Fibroblast of pulmonary artery (primary cell): ENCODE measurements at regions not wholly inside any gene's neighbourhood (a gene's known extent, or its start where the extent isn't known, plus 50 kb on each side); places are given as distances from the start of the nearest gene placed in this dataset.

Experiments used
- DNase-seq: peaks from one replicate; pipeline ENCODE4 v3.0.0-alpha.2; 2010; ENCODE audit warnings: low read depth
- H3K4me3 ChIP-seq: replicated peaks from 2 replicates; pipeline ENCODE4 v1.5.1; 2011; ENCODE audit warnings: low read depth, mild to moderate bottlenecking, control low read depth, low read length, moderate library complexity
- TF ChIP-seq, protein P1 (sequence below): IDR thresholded peaks from 2 replicates; pipeline ENCODE4 v1.5.1; 2011; ENCODE audit warnings: mild to moderate bottlenecking, control low read depth, low read length, inconsistent platforms; ENCODE audit errors: missing control alignments

DNA sequence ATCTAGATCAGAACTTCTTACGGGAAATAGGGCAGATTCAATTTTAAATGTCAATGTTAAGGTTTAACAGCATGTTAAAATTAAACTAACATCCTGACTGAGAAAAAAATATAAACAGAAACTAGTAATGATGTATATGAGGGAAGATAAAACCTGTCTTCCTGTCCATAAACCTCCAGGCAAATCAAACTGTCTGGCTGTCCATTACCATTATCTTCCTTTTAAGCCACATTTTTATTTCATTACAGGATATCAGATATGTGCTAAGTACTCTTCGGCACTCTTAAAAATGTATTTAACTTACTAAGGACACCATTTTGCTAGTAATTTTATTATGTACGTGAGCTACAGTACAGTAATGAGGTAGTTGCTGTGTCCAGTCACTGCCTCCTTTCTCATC lies 1461.7 kb upstream of the ALCAM start:
- TF ChIP-seq, protein P1, sequence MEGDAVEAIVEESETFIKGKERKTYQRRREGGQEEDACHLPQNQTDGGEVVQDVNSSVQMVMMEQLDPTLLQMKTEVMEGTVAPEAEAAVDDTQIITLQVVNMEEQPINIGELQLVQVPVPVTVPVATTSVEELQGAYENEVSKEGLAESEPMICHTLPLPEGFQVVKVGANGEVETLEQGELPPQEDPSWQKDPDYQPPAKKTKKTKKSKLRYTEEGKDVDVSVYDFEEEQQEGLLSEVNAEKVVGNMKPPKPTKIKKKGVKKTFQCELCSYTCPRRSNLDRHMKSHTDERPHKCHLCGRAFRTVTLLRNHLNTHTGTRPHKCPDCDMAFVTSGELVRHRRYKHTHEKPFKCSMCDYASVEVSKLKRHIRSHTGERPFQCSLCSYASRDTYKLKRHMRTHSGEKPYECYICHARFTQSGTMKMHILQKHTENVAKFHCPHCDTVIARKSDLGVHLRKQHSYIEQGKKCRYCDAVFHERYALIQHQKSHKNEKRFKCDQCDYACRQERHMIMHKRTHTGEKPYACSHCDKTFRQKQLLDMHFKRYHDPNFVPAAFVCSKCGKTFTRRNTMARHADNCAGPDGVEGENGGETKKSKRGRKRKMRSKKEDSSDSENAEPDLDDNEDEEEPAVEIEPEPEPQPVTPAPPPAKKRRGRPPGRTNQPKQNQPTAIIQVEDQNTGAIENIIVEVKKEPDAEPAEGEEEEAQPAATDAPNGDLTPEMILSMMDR = no peak
- H3K4me3 ChIP-seq = no peak overlapping the region
- no peak for DNase-seq

DNA sequence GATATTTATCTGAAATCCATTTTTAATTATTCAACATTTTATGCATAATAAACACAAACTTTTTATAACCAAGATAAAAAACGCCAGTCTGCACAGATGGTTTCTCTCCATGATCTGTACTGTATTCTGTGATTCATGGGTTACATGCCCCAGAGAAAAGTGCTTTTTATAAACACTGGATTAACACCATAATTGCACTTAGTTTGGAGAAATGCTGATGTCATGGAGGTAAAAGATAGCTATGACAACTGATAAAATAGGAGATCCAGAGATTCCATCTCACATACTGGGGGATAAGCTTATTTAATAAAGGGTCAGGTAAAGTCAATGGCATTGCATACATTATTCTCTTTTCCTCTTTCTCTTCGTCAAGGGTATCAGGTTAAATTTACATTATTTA lies 1460.4 kb upstream of the ALCAM start:
- TF ChIP-seq, protein P1 = no peak
- no peak overlapping the region for H3K4me3 ChIP-seq
- no peak for DNase-seq

DNA sequence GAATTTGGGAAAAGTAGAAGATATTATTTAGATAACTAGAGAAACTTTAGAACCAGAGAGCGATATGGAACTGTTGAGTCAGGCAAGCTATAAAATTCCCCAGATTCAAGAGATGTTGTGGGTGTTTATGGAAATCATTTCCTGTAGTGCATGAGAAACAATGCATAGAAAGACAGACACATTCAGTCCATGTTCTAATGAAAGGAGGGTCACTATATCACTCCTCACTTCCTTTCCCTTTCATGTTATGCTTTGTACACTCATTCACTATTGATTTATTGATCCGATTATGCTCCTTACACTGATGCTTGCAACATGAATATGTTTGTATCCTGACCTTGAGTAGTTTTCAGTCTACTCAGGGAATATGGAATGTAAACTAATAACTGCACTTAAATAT lies 1459.9 kb upstream of the ALCAM start:
- H3K4me3 ChIP-seq = no peak overlapping the region
- TF ChIP-seq, protein P1 = no peak
- no peak for DNase-seq

DNA sequence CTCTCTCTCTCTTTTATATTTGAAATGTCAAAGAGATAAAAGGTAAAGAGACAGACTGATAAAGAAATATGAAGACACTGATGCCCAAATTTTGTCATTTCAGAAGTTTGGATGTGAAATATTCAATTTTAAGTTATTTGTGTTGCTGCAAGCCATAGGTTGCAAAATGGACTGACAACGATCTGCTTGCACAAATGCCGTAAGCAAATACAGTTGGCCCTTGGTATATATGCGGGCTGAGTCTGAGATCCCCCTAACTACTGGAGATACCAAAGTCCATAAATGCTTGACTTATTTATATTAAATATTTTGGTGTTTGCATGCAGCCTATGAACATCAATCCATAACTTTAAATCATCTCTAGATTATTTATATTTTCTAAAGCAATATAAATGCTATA lies 1459.1 kb upstream of the ALCAM start:
- TF ChIP-seq, protein P1 = no peak
- no peak for DNase-seq
- H3K4me3 ChIP-seq = no peak overlapping the region

DNA sequence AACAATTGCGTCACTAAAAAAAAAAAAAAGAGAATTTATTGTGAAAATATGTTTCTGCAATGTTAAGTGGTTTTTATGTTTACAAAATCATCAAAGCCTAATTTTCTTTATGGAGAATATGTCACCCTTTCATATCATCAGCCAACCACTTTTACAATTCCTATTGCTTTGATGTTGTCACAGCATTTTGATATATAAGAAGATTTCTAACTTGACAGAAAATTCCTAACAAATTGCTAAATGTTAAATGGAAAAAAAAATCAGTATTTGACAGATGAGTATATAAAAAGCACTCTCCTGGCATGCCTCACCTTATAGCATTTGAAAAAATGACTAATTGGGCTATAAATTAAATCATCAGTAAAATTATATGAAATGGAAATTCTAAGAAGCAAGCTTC lies 1457.3 kb upstream of the ALCAM start:
- TF ChIP-seq, protein P1 = no peak
- no peak overlapping the region for H3K4me3 ChIP-seq
- DNase-seq = no peak

DNA sequence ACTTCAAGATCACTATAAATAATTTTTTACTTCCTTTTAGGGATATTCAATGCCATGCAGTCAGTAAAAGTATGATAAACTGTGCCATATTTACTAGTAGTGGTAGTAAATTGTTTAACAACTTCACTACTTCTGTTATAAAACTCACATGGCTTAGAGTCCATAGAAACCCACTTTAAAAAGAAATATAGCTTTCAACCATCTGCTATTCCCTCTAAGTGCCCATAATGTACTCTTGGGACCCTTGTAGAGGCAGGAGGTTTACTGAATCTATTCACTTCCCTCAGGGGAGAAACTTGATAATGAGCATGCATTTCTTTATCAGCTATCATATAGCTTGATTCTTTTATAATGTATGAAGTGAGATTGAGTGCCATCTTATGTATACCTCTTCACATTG lies 1448.4 kb upstream of the ALCAM start:
- no peak overlapping the region for H3K4me3 ChIP-seq
- no peak for DNase-seq
- TF ChIP-seq, protein P1 = no peak

DNA sequence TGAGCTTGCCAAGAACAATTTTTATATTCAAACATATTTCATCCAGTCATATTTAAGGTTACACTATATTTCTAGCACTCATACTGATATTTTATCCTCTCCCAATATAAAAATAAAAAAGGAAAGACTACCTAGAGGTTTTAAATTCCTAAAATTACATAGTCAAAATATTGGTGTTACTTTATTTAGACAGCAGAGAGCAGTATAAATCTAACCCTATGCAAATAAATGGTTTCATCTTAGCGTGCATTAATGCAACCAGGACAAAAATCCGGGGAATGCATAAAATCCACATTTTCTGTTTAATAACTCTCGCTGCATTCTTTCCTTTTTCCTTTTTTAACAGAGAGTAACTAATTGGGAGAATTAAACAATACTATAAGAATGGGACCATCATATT lies 1447.4 kb upstream of the ALCAM start:
- TF ChIP-seq, protein P1 = no peak
- no peak for DNase-seq
- H3K4me3 ChIP-seq = no peak overlapping the region
